ENCODE measurements at regions not wholly inside any gene's neighbourhood (a gene's known extent, or its start where the extent isn't known, plus 50 kb on each side); places are given as distances from the start of the nearest gene placed in this dataset.
A peak's percentile ranks its signal among the peaks of the same experiment; 100 is the strongest.

DNA sequence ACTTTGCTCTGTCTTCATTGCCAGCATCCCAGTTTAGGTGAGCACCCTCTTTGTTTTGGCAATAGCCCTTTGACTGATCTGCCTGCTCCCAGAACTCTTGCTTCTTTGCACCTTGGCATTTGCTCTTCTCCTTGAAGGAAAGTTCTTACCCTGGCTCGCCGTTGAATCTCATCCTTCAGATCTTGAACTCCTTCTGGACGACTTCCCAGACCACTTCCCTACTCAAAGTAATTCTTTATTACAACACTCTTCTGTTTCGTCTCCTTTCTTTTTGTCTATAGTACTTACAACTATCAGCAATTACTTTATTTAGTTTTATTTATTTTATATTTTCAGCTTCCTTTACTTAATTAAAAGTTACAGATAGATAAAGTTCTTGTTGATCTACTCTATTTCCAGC, 1510.1 kb downstream of the MAT2B start:
- intact Hi-C loops (cut with micrococcal nuclease) = no loop called here
- peak overlapping the region; percentile 52 to 87 for H3K27ac ChIP-seq (ENCODE audit: low read depth in 1 of 2, low read length in 2 of 2)
- H3K9me3 Mint-ChIP-seq = peaks cover 2 to 15% (median 8%) of the 10 kb centered on the region in 7 donors
- H2AFZ ChIP-seq (ENCODE audit: insufficient read depth, low read depth, low read length, poor library complexity, severe bottlenecking) = peak overlapping the region; percentile 57
- no peaks in the 10 kb centered on the region for H3K36me3 ChIP-seq (replicated peaks in 1 of 2; ENCODE audit: control insufficient read depth in 1 of 2, insufficient read depth in 2 of 2, low read length in 2 of 2)
- H3K79me2 ChIP-seq (ENCODE audit: insufficient read depth, low read length) = no peaks in the 10 kb centered on the region
- peak overlapping the region; percentile 18 for H3K9ac ChIP-seq (ENCODE audit: insufficient read depth, low read length, poor library complexity, severe bottlenecking)
- no peak for TF ChIP-seq CTCF (IDR thresholded peaks at IDR 0.05)
- no peaks in the 10 kb centered on the region for H3K9me3 ChIP-seq (replicated peaks in 1 of 2; ENCODE audit: control insufficient read depth in 1 of 2, insufficient read depth in 1 of 2, low read length in 2 of 2)
- peak overlapping the region in 1 of 3 experiments; percentile 50 for H3K4me3 ChIP-seq (replicated peaks in 1 of 3; ENCODE audit: low read depth in 2 of 3, low read length in 3 of 3)
- no peaks in the 10 kb centered on the region for H4K20me1 ChIP-seq (ENCODE audit: insufficient read depth, low read length)
- H3K4me1 ChIP-seq (ENCODE audit: control insufficient read depth in 1 of 2, insufficient read depth in 2 of 2, low read length in 2 of 2) = peaks cover 18 to 35% of the 10 kb centered on the region in 2 donors
- no peaks in the 10 kb centered on the region for H3K27me3 ChIP-seq (ENCODE audit: control insufficient read depth in 2 of 2, insufficient read depth in 2 of 2, low read length in 2 of 2)
- H3K27me3 Mint-ChIP-seq (ENCODE audit: low read depth in 3 of 3) = peaks cover 0 to 2% (median 0%) of the 10 kb centered on the region in 3 donors
- peak in 1 of 3 donors; percentile 21 for DNase-seq
- H3K4me2 ChIP-seq (replicated peaks; ENCODE audit: extremely low read depth, low read length, poor library complexity, severe bottlenecking) = peak overlapping the region; percentile 50
- peak overlapping the region; percentile 0 to 58 for H3K4me3 Mint-ChIP-seq
- WGBS (ENCODE audit: insufficient coverage) = 23% methylated on average over 2 of the region's 4 CpGs
- peak overlapping the region; percentile 79 to 97 (median 94) for H3K27ac Mint-ChIP-seq
- peaks cover 27% of the 10 kb centered on the region for H3K4me1 Mint-ChIP-seq
- H3K36me3 Mint-ChIP-seq = peaks cover 5% of the 10 kb centered on the region in 2 donors

DNA sequence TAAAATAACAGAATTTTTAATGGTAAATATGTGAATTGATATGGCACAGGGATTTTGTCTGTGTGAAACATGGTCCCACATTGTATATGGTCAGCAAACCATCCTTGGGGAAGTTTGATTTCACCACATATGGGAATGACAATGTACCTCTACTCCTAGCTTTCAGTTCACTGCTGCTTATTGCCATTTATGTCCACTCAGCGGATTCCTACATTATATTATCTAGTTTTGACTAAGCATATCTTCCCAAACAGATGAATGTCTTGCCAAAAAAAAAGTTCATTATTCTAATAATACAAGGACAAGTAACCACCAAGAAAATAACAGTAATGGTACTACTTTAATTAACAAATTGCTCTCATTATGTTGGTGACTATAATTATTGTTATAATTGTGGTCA, 1521.6 kb downstream of the MAT2B start:
- Histone ChIP-seq H3K27me3 (ENCODE audit: control insufficient read depth in 2 of 2, insufficient read depth in 2 of 2, low read length in 2 of 2) (no peaks in the 10 kb centered on the region), H3K4me3 (replicated peaks in 1 of 3; ENCODE audit: low read depth in 2 of 3, low read length in 3 of 3) (no peak overlapping the region), H3K4me1 (ENCODE audit: control insufficient read depth in 1 of 2, insufficient read depth in 2 of 2, low read length in 2 of 2) (no peaks in the 10 kb centered on the region), H3K79me2 (ENCODE audit: insufficient read depth, low read length) (no peaks in the 10 kb centered on the region), H4K20me1 (ENCODE audit: insufficient read depth, low read length) (no peaks in the 10 kb centered on the region), H3K4me2 (replicated peaks; ENCODE audit: extremely low read depth, low read length, poor library complexity, severe bottlenecking) (no peak overlapping the region), H3K27ac (ENCODE audit: low read depth in 1 of 2, low read length in 2 of 2) (no peak overlapping the region), H3K36me3 (replicated peaks in 1 of 2; ENCODE audit: control insufficient read depth in 1 of 2, insufficient read depth in 2 of 2, low read length in 2 of 2) (no peaks in the 10 kb centered on the region), H3K9ac (ENCODE audit: insufficient read depth, low read length, poor library complexity, severe bottlenecking) (no peak overlapping the region), H3K9me3 (replicated peaks in 1 of 2; ENCODE audit: control insufficient read depth in 1 of 2, insufficient read depth in 1 of 2, low read length in 2 of 2) (no peaks in the 10 kb centered on the region), H2AFZ (ENCODE audit: insufficient read depth, low read depth, low read length, poor library complexity, severe bottlenecking) (no peak overlapping the region)
- Mint-ChIP-seq H3K36me3 (peaks cover 0 to 4% of the 10 kb centered on the region in 2 donors), H3K9me3 (peaks cover 5 to 18% (median 12%) of the 10 kb centered on the region in 7 donors), H3K27me3 (ENCODE audit: low read depth in 3 of 3) (peaks cover 0 to 2% (median 0%) of the 10 kb centered on the region in 3 donors), H3K4me3 (no peak overlapping the region), H3K27ac (no peak overlapping the region), H3K4me1 (peaks cover 5% of the 10 kb centered on the region)
- intact Hi-C loops (cut with micrococcal nuclease) = no loop called here
- no peak for DNase-seq
- WGBS (ENCODE audit: insufficient coverage) = no CpG with 5 or more reads among the region's 1 CpG
- TF ChIP-seq CTCF (IDR thresholded peaks at IDR 0.05) = no peak

Data from CD14-positive monocyte (primary cell).